DND-41 (cell line): ENCODE measurements at regions not wholly inside any gene's neighbourhood (a gene's known extent, or its start where the extent isn't known, plus 50 kb on each side); places are given as distances from the start of the nearest gene placed in this dataset.

Experiments used
- EZH2 ChIP-seq: IDR thresholded peaks from 3 replicates; pipeline ENCODE4 v1.6.1; 2012; ENCODE audit warnings: borderline replicate concordance, low read depth, mild to moderate bottlenecking, moderate library complexity, low read length, inconsistent platforms; ENCODE audit not compliant: severe bottlenecking
- TF ChIP-seq, protein P1 (sequence below): IDR thresholded peaks from 2 replicates; pipeline ENCODE4 v1.5.1; 2012; ENCODE audit warnings: borderline replicate concordance, low read length, moderate library complexity, mild to moderate bottlenecking; ENCODE audit not compliant: poor library complexity, severe bottlenecking; ENCODE audit errors: extremely low read depth

DNA sequence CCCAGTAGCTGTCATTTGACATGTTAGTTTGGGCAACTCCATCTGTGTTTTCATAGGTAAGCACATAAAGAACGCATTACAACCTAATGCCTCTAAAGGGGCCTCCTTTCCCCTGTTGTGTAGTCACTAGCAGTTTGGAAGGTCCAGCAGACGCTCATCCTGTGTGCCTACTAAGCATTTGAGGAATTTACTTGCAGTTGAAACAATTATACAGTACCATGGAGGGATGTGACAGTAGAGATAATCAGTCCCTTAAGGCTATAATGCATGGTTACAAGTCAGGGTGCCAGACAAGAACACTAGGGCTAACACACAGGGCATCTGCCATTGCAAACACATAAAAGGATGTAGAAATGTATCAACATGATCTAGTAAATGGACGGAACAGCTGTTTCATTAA is 138.3 kb downstream of the PCDH10 start:
- TF ChIP-seq EZH2, result no peak
- TF ChIP-seq, protein P1, sequence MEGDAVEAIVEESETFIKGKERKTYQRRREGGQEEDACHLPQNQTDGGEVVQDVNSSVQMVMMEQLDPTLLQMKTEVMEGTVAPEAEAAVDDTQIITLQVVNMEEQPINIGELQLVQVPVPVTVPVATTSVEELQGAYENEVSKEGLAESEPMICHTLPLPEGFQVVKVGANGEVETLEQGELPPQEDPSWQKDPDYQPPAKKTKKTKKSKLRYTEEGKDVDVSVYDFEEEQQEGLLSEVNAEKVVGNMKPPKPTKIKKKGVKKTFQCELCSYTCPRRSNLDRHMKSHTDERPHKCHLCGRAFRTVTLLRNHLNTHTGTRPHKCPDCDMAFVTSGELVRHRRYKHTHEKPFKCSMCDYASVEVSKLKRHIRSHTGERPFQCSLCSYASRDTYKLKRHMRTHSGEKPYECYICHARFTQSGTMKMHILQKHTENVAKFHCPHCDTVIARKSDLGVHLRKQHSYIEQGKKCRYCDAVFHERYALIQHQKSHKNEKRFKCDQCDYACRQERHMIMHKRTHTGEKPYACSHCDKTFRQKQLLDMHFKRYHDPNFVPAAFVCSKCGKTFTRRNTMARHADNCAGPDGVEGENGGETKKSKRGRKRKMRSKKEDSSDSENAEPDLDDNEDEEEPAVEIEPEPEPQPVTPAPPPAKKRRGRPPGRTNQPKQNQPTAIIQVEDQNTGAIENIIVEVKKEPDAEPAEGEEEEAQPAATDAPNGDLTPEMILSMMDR, result no peak
